ENCODE measurements at regions not wholly inside any gene's neighbourhood (a gene's known extent, or its start where the extent isn't known, plus 50 kb on each side); places are given as distances from the start of the nearest gene placed in this dataset.
"Not testable (repeated sequence)": the region's sequence is repeated elsewhere in the genome, so short reads cannot be mapped to it uniquely, and the experiment has no call there.

- no peak for DNase-seq
These were observed 412.5 kb upstream of the ADAMTS5 start for GRCh38 chr21:27379354-27379753.

- no peak for DNase-seq
These were observed 405.5 kb upstream of the ADAMTS5 start for GRCh38 chr21:27372381-27372780.

- no peak for DNase-seq
These were observed 405.1 kb upstream of the ADAMTS5 start for GRCh38 chr21:27371975-27372331.

GRCh38 chr21:27371115-27371974 lies 404.5 kb upstream of the ADAMTS5 start:
- DNase-seq: no peak

- no peak for DNase-seq
These were observed 403.2 kb upstream of the ADAMTS5 start for GRCh38 chr21:27369978-27370571.

- no peak for DNase-seq
These were observed 402.3 kb upstream of the ADAMTS5 start for GRCh38 chr21:27369234-27369633.

- no peak for DNase-seq
These were observed 399.9 kb upstream of the ADAMTS5 start for GRCh38 chr21:27366646-27367235.

- no peak for DNase-seq
These were observed 399.1 kb upstream of the ADAMTS5 start for GRCh38 chr21:27366036-27366435.

GRCh38 chr21:27365394-27365793 lies 398.5 kb upstream of the ADAMTS5 start:
- DNase-seq: no peak

GRCh38 chr21:27363719-27364477 lies 397.0 kb upstream of the ADAMTS5 start:
- DNase-seq: no peak

GRCh38 chr21:27362249-27362648 lies 395.4 kb upstream of the ADAMTS5 start:
- no peak for DNase-seq

- DNase-seq: no peak
These were observed 392.3 kb upstream of the ADAMTS5 start for GRCh38 chr21:27359141-27359540.

- DNase-seq: no peak
These were observed 386.0 kb upstream of the ADAMTS5 start for GRCh38 chr21:27352885-27353284.

- DNase-seq: no peak
These were observed 379.2 kb upstream of the ADAMTS5 start for GRCh38 chr21:27346041-27346448.

- DNase-seq: no peak
These were observed 373.0 kb upstream of the ADAMTS5 start for GRCh38 chr21:27339902-27340301.

GRCh38 chr21:27338007-27338406 lies 371.1 kb upstream of the ADAMTS5 start:
- not testable (repeated sequence) for DNase-seq

GRCh38 chr21:27333096-27333495 lies 366.2 kb upstream of the ADAMTS5 start:
- no peak for DNase-seq

- DNase-seq: no peak
These were observed 362.5 kb upstream of the ADAMTS5 start for GRCh38 chr21:27329255-27329851.

- no peak for DNase-seq
These were observed 359.4 kb upstream of the ADAMTS5 start for GRCh38 chr21:27326301-27326700.

- no peak for DNase-seq
These were observed 356.4 kb upstream of the ADAMTS5 start for GRCh38 chr21:27323331-27323730.

- DNase-seq: no peak
These were observed 354.9 kb upstream of the ADAMTS5 start for GRCh38 chr21:27321791-27322190.

GRCh38 chr21:27320868-27321267 lies 354.0 kb upstream of the ADAMTS5 start:
- DNase-seq: no peak

- not testable (repeated sequence) for DNase-seq
These were observed 350.7 kb upstream of the ADAMTS5 start for GRCh38 chr21:27317601-27318000.

Data from CD4-positive, alpha-beta T cell treated with Interleukin-12 subunit alpha and Interleukin-12 subunit beta, for 1 hour (primary cell).